HEK293T (cell line): ENCODE measurements at regions not wholly inside any gene's neighbourhood (a gene's known extent, or its start where the extent isn't known, plus 50 kb on each side); places are given as distances from the start of the nearest gene placed in this dataset.

Source experiments
- ARNT ChIP-seq: fragments of 450-650 bp; IDR thresholded peaks from 2 replicates; pipeline ENCODE4 v1.6.1; 2017; ENCODE audit warnings: mild to moderate bottlenecking
- L3MBTL2 ChIP-seq: fragments of 450-650 bp; conservative IDR thresholded peaks from 2 replicates; pipeline ENCODE4 v1.6.1; 2016; ENCODE audit warnings: mild to moderate bottlenecking

GRCh38 chr15:39323706-39324105 is 257.2 kb upstream of the THBS1 start:
- no peak for TF ChIP-seq L3MBTL2
- TF ChIP-seq ARNT: no peak
